CD4-positive, alpha-beta memory T cell (primary cell): ENCODE measurements at regions not wholly inside any gene's neighbourhood (a gene's known extent, or its start where the extent isn't known, plus 50 kb on each side); places are given as distances from the start of the nearest gene placed in this dataset.
A peak's percentile ranks its signal among the peaks of the same experiment; 100 is the strongest.

Experiments
- CTCF ChIA-PET: fragments of 350-600 bp; sonication (Branson Sonifier 250); formaldehyde crosslinking; loops from one replicate; lab custom pipeline; 2021; ENCODE audit warnings: inconsistent platforms; ENCODE audit not compliant: partially characterized antibody; lab: Charles Lee
- POLR2A ChIA-PET: fragments of 350-600 bp; sonication (Branson Sonifier 250); formaldehyde crosslinking; loops from one replicate; lab custom pipeline; 2021; ENCODE audit not compliant: partially characterized antibody; lab: Charles Lee
- DNase-seq, 5 donors: peaks; one replicate each; pipeline versions ENCODE4 v3.0.0 to v3.0.0-alpha.2; 2020 to 2022; ENCODE audit warnings: mixed read lengths in 1 of 5
- H3K27ac ChIP-seq: one replicate; pipeline ENCODE4 v1.7.0; 2013; ENCODE audit warnings: low read depth, low read length
- H3K27me3 ChIP-seq: 2 replicates; pipeline ENCODE4 v1.7.0; 2013; ENCODE audit warnings: mild to moderate bottlenecking, low read length, moderate library complexity; ENCODE audit not compliant: insufficient read depth
- H3K36me3 ChIP-seq: 2 replicates; pipeline ENCODE4 v1.7.0; 2013; ENCODE audit warnings: mild to moderate bottlenecking, low read length, moderate library complexity; ENCODE audit not compliant: insufficient read depth
- H3K4me1 ChIP-seq: 2 replicates; pipeline ENCODE4 v1.7.0; 2013; ENCODE audit warnings: mild to moderate bottlenecking, low read length, moderate library complexity; ENCODE audit not compliant: insufficient read depth
- H3K4me3 ChIP-seq, 2 donors: one replicate each; pipeline ENCODE4 v1.7.0; 2013; ENCODE audit warnings: low read length in 2 of 2, mild to moderate bottlenecking in 1 of 2
- H3K9me3 ChIP-seq, 2 donors: one replicate each; pipeline ENCODE4 v1.7.0; 2013; ENCODE audit warnings: low read length in 2 of 2, control low read depth in 1 of 2; ENCODE audit not compliant: control insufficient read depth in 1 of 2
- H3K27ac Mint-ChIP-seq, 7 donors: one replicate each; pipeline ENCODE4 v1.8.0; 2020 to 2021; ENCODE audit warnings: mixed read lengths in 7 of 7, mild to moderate bottlenecking in 6 of 7, inconsistent platforms in 3 of 7, moderate library complexity in 3 of 7
- H3K27me3 Mint-ChIP-seq, 2 donors: one replicate each; pipeline ENCODE4 v1.8.0; 2020 to 2021; ENCODE audit warnings: mixed read lengths in 2 of 2
- H3K36me3 Mint-ChIP-seq, 2 donors: one replicate each; pipeline ENCODE4 v1.8.0; 2020 to 2021; ENCODE audit warnings: mixed read lengths in 2 of 2, inconsistent platforms in 1 of 2, mild to moderate bottlenecking in 1 of 2
- H3K4me1 Mint-ChIP-seq, 4 donors: one replicate each; pipeline ENCODE4 v1.8.0; 2020 to 2021; ENCODE audit warnings: mixed read lengths in 4 of 4, mild to moderate bottlenecking in 1 of 4
- H3K4me3 Mint-ChIP-seq, 8 donors: one replicate each; pipeline ENCODE4 v1.8.0; 2020 to 2021; ENCODE audit warnings: mixed read lengths in 8 of 8, mild to moderate bottlenecking in 7 of 8, moderate library complexity in 6 of 8, inconsistent platforms in 3 of 8
- H3K9me3 Mint-ChIP-seq, 8 donors: one replicate each; pipeline ENCODE4 v1.8.0; 2020 to 2021; ENCODE audit warnings: mixed read lengths in 8 of 8, mild to moderate bottlenecking in 5 of 8, inconsistent platforms in 3 of 8, moderate library complexity in 1 of 8
- intact Hi-C: fragments of 100-400 bp; cut with micrococcal nuclease; formaldehyde crosslinking; loops from one replicate; pipeline ENCODE4 v1.15.1; 2023

- CTCF ChIA-PET, result interaction anchor here (1.2 kb wide), 1 partner anchor 14 kb away, joined by 4 read pairs; no protein-coding TSS in a partner anchor
- Mint-ChIP-seq H3K4me3 (no peak overlapping the region), H3K27me3 (peaks cover 28 to 32% of the 10 kb centered on the region in 2 donors), H3K27ac (no peak overlapping the region), H3K36me3 (no peaks in the 10 kb centered on the region), H3K9me3 (peaks cover 0 to 6% (median 0%) of the 10 kb centered on the region in 8 donors), H3K4me1 (no peaks in the 10 kb centered on the region)
- intact Hi-C loops, result no loop called here
- no peaks in the 10 kb centered on the region for H3K9me3 ChIP-seq
- no peaks in the 10 kb centered on the region for H3K4me1 ChIP-seq
- H3K27me3 ChIP-seq, result peaks cover 9% of the 10 kb centered on the region
- POLR2A ChIA-PET, result no interaction called here
- DNase-seq, result no peak
- H3K36me3 ChIP-seq, result no peaks in the 10 kb centered on the region
- no peak overlapping the region for H3K4me3 ChIP-seq
- no peak overlapping the region for H3K27ac ChIP-seq
These were observed 203.5 kb downstream of the RBFOX3 start for GRCh38 chr17:79407385-79407784.

- Mint-ChIP-seq H3K4me3 (no peak overlapping the region), H3K4me1 (peaks cover 2 to 3% (median 2%) of the 10 kb centered on the region in 4 donors), H3K9me3 (peaks cover 0 to 6% (median 0%) of the 10 kb centered on the region in 8 donors), H3K27me3 (peaks cover 28 to 36% of the 10 kb centered on the region in 2 donors), H3K27ac (no peak overlapping the region), H3K36me3 (no peaks in the 10 kb centered on the region)
- CTCF ChIA-PET, result no interaction called here
- peaks cover 9% of the 10 kb centered on the region for H3K27me3 ChIP-seq
- H3K36me3 ChIP-seq, result no peaks in the 10 kb centered on the region
- intact Hi-C loops, result no loop called here
- DNase-seq, result no peak
- no peak overlapping the region for H3K4me3 ChIP-seq
- no peaks in the 10 kb centered on the region for H3K4me1 ChIP-seq
- POLR2A ChIA-PET, result no interaction called here
- no peak overlapping the region for H3K27ac ChIP-seq
- no peaks in the 10 kb centered on the region for H3K9me3 ChIP-seq
These were observed 204.5 kb downstream of the RBFOX3 start for GRCh38 chr17:79406316-79406715.

GRCh38 chr17:79405823-79406222 lies 205.0 kb downstream of the RBFOX3 start:
- no peaks in the 10 kb centered on the region for H3K36me3 Mint-ChIP-seq
- no peak overlapping the region for H3K4me3 Mint-ChIP-seq
- ChIA-PET POLR2A (no interaction called here), CTCF (interaction anchor here (1.3 kb wide), 1 partner anchor 12 kb away, joined by 6 read pairs; no protein-coding TSS in a partner anchor)
- H3K27ac Mint-ChIP-seq, result no peak overlapping the region
- Histone ChIP-seq H3K4me3 (no peak overlapping the region), H3K27me3 (peaks cover 9% of the 10 kb centered on the region), H3K4me1 (peaks cover 2% of the 10 kb centered on the region), H3K36me3 (no peaks in the 10 kb centered on the region), H3K27ac (no peak overlapping the region), H3K9me3 (no peaks in the 10 kb centered on the region)
- intact Hi-C loops, result no loop called here
- H3K27me3 Mint-ChIP-seq, result peaks cover 28 to 41% of the 10 kb centered on the region in 2 donors
- H3K9me3 Mint-ChIP-seq, result peaks cover 0 to 6% (median 0%) of the 10 kb centered on the region in 8 donors
- H3K4me1 Mint-ChIP-seq, result peaks cover 7% of the 10 kb centered on the region in 4 donors
- no peak for DNase-seq

GRCh38 chr17:79404136-79404911 lies 206.5 kb downstream of the RBFOX3 start:
- no peak overlapping the region for H3K27ac Mint-ChIP-seq
- no peak overlapping the region for H3K27ac ChIP-seq
- ChIA-PET POLR2A (no interaction called here), CTCF (interaction anchor here (1.1 to 1.3 kb wide), 3 partner anchors 11 to 16 kb away, joined by 3 to 6 read pairs (median 6); no protein-coding TSS in a partner anchor)
- H3K27me3 Mint-ChIP-seq, result peaks cover 33 to 47% of the 10 kb centered on the region in 2 donors
- no peak overlapping the region for H3K4me3 Mint-ChIP-seq
- no peaks in the 10 kb centered on the region for H3K9me3 ChIP-seq
- no peaks in the 10 kb centered on the region for H3K36me3 Mint-ChIP-seq
- H3K4me1 Mint-ChIP-seq, result peaks cover 11 to 14% (median 13%) of the 10 kb centered on the region in 4 donors
- DNase-seq, result no peak
- peaks cover 9% of the 10 kb centered on the region for H3K4me1 ChIP-seq
- intact Hi-C loops, result no loop called here
- H3K9me3 Mint-ChIP-seq, result peaks cover 0 to 4% (median 0%) of the 10 kb centered on the region in 8 donors
- H3K27me3 ChIP-seq, result peaks cover 12% of the 10 kb centered on the region
- no peaks in the 10 kb centered on the region for H3K36me3 ChIP-seq
- no peak overlapping the region for H3K4me3 ChIP-seq

- peaks cover 23 to 40% of the 10 kb centered on the region in 2 donors for H3K27me3 Mint-ChIP-seq
- H3K4me1 Mint-ChIP-seq, result peaks cover 11 to 14% (median 13%) of the 10 kb centered on the region in 4 donors
- no peaks in the 10 kb centered on the region for H3K36me3 ChIP-seq
- H3K4me3 Mint-ChIP-seq, result peak overlapping the region in 6 of 8 donors; percentile 29 to 82 (median 74)
- DNase-seq, result no peak
- peaks cover 0 to 4% (median 0%) of the 10 kb centered on the region in 8 donors for H3K9me3 Mint-ChIP-seq
- peaks cover 9% of the 10 kb centered on the region for H3K4me1 ChIP-seq
- intact Hi-C loops, result no loop called here
- ChIA-PET POLR2A (no interaction called here), CTCF (interaction anchor here (1.1 to 4.2 kb wide), 5 partner anchors 10 to 79 kb away, joined by 3 to 56 read pairs (median 4); no protein-coding TSS in a partner anchor)
- peaks cover 9% of the 10 kb centered on the region for H3K27me3 ChIP-seq
- no peaks in the 10 kb centered on the region for H3K9me3 ChIP-seq
- H3K4me3 ChIP-seq, result no peak overlapping the region
- peak overlapping the region in 1 of 7 donors; percentile 14 for H3K27ac Mint-ChIP-seq
- no peak overlapping the region for H3K27ac ChIP-seq
- H3K36me3 Mint-ChIP-seq, result no peaks in the 10 kb centered on the region
These were observed 208.9 kb downstream of the RBFOX3 start for GRCh38 chr17:79401704-79402674.

GRCh38 chr17:79400989-79401703 lies 209.7 kb downstream of the RBFOX3 start:
- H3K27ac Mint-ChIP-seq, result peak overlapping the region in 1 of 7 donors; percentile 53
- Histone ChIP-seq H3K27ac (no peak overlapping the region), H3K9me3 (no peaks in the 10 kb centered on the region), H3K4me3 (peak overlapping the region; percentile 18 to 47), H3K36me3 (no peaks in the 10 kb centered on the region), H3K4me1 (peaks cover 9% of the 10 kb centered on the region), H3K27me3 (peaks cover 4% of the 10 kb centered on the region)
- H3K27me3 Mint-ChIP-seq, result peaks cover 19 to 34% of the 10 kb centered on the region in 2 donors
- H3K36me3 Mint-ChIP-seq, result no peaks in the 10 kb centered on the region
- peaks cover 0 to 3% (median 0%) of the 10 kb centered on the region in 8 donors for H3K9me3 Mint-ChIP-seq
- peaks cover 11 to 14% (median 13%) of the 10 kb centered on the region in 4 donors for H3K4me1 Mint-ChIP-seq
- peak overlapping the region; percentile 52 to 86 (median 78) for H3K4me3 Mint-ChIP-seq
- peak; percentile 50 to 77 (median 66) for DNase-seq
- POLR2A ChIA-PET, result no interaction called here
- intact Hi-C loops, result no loop called here
- CTCF ChIA-PET, result interaction anchor here (0.7 to 4.2 kb wide), 17 partner anchors 9 to 359 kb away, joined by 3 to 56 read pairs (median 4); no protein-coding TSS in a partner anchor
